MCF 10A (cell line): ENCODE measurements at regions not wholly inside any gene's neighbourhood (a gene's known extent, or its start where the extent isn't known, plus 50 kb on each side); places are given as distances from the start of the nearest gene placed in this dataset.

Experiments
- BruUV-seq: library from RNA; stranded (reverse); fragments of 400-500 nt; replicated peaks from 2 replicates; lab custom pipeline; 2021; lab: Mats Ljungman, UMichigan
- CTCF ChIA-PET: fragments of 300-600 bp; sonication (Branson Sonifier 250); formaldehyde crosslinking; extraction: SDS; loops from one replicate; lab custom pipeline; 2021; ENCODE audit warnings: antibody characterized with exemption, inconsistent platforms; lab: Yijun Ruan, JAX
- POLR2A ChIA-PET: fragments of 300-600, 350-650 bp; sonication (Branson Sonifier 250); formaldehyde crosslinking; extraction: SDS; loops from one replicate; lab custom pipeline; 2020; ENCODE audit warnings: antibody characterized with exemption, inconsistent platforms; lab: Yijun Ruan, JAX
- DNase-seq: peaks from one replicate; pipeline ENCODE4 v3.0.0-alpha.2; 2018; ENCODE audit not compliant: unreplicated experiment
- H3K27ac Mint-ChIP-seq: one replicate; pipeline ENCODE4 v1.8.0; 2022; ENCODE audit warnings: mild to moderate bottlenecking, low read depth, mixed read lengths; ENCODE audit not compliant: unreplicated experiment
- H3K27me3 Mint-ChIP-seq: one replicate; pipeline ENCODE4 v1.8.0; 2022; ENCODE audit warnings: mixed read lengths; ENCODE audit not compliant: insufficient read depth, unreplicated experiment
- H3K36me3 Mint-ChIP-seq: one replicate; pipeline ENCODE4 v1.8.0; 2022; ENCODE audit warnings: mild to moderate bottlenecking, moderate library complexity, mixed read lengths; ENCODE audit not compliant: insufficient read depth, unreplicated experiment
- H3K4me1 Mint-ChIP-seq: one replicate; pipeline ENCODE4 v1.8.0; 2022; ENCODE audit warnings: mixed read lengths; ENCODE audit not compliant: insufficient read depth, unreplicated experiment
- H3K4me3 Mint-ChIP-seq: one replicate; pipeline ENCODE4 v1.8.0; 2022; ENCODE audit warnings: mild to moderate bottlenecking, moderate library complexity, mixed read lengths; ENCODE audit not compliant: unreplicated experiment
- H3K9me3 Mint-ChIP-seq: one replicate; pipeline ENCODE4 v1.8.0; 2022; ENCODE audit warnings: mixed read lengths; ENCODE audit not compliant: unreplicated experiment
- CTCF ChIP-seq: fragments of 200-600 bp; IDR thresholded peaks from one replicate; pipeline ENCODE4 v1.8.0; 2022; ENCODE audit warnings: antibody characterized with exemption, mild to moderate bottlenecking; ENCODE audit not compliant: unreplicated experiment
- intact Hi-C: fragments of 100-400 bp; cut with micrococcal nuclease; formaldehyde crosslinking; loops from 2 replicates; pipeline ENCODE4 v1.14.1; 2022

GRCh38 chr4:10734697-10735096 lies 50.1 kb upstream of the CLNK start:
- no peak for TF ChIP-seq CTCF
- Mint-ChIP-seq H3K4me1 (no peaks in the 10 kb centered on the region), H3K27me3 (no peaks in the 10 kb centered on the region), H3K27ac (no peak overlapping the region), H3K4me3 (no peak overlapping the region), H3K9me3 (peaks cover 46% of the 10 kb centered on the region), H3K36me3 (no peaks in the 10 kb centered on the region)
- ChIA-PET CTCF (no interaction called here), POLR2A (no interaction called here)
- peak; percentile 8 for DNase-seq
- intact Hi-C loops = no loop called here
- BruUV-seq = no TSS peak
